ENCODE measurements at regions not wholly inside any gene's neighbourhood (a gene's known extent, or its start where the extent isn't known, plus 50 kb on each side); places are given as distances from the start of the nearest gene placed in this dataset.

GRCh38 chr18:10100941-10101701 lies 187.3 kb downstream of the VAPA start:
- TF ChIP-seq CTCF (IDR thresholded peaks at IDR 0.05) (no peak), POLR2AphosphoS5 (IDR thresholded peaks at IDR 0.05; ENCODE audit: insufficient read depth in 1 of 2, low read depth in 1 of 2) (no peak)
